ENCODE measurements at regions not wholly inside any gene's neighbourhood (a gene's known extent, or its start where the extent isn't known, plus 50 kb on each side); places are given as distances from the start of the nearest gene placed in this dataset.

- no peak for TF ChIP-seq CTCF (IDR thresholded peaks at IDR 0.05; ENCODE audit: insufficient read depth, low read depth, low read length, missing control alignments)
- H3K4me3 ChIP-seq (ENCODE audit: low read depth, low read length) = no peak overlapping the region
- no peak for DNase-seq (ENCODE audit: low read depth)
Measured at GRCh38 chr3:35336601-35337000, 302.7 kb upstream of the ARPP21 start.

- no peak for DNase-seq (ENCODE audit: low read depth)
- H3K4me3 ChIP-seq (ENCODE audit: low read depth, low read length) = no peak overlapping the region
- TF ChIP-seq CTCF (IDR thresholded peaks at IDR 0.05; ENCODE audit: insufficient read depth, low read depth, low read length, missing control alignments) = no peak
Measured at GRCh38 chr3:35338186-35338585, 301.1 kb upstream of the ARPP21 start.

- TF ChIP-seq CTCF (IDR thresholded peaks at IDR 0.05; ENCODE audit: insufficient read depth, low read depth, low read length, missing control alignments) = no peak
- H3K4me3 ChIP-seq (ENCODE audit: low read depth, low read length) = no peak overlapping the region
- no peak for DNase-seq (ENCODE audit: low read depth)
Measured at GRCh38 chr3:35380196-35380595, 259.1 kb upstream of the ARPP21 start.

- TF ChIP-seq CTCF (IDR thresholded peaks at IDR 0.05; ENCODE audit: insufficient read depth, low read depth, low read length, missing control alignments) = no peak
- no peak for DNase-seq (ENCODE audit: low read depth)
- no peak overlapping the region for H3K4me3 ChIP-seq (ENCODE audit: low read depth, low read length)
Measured at GRCh38 chr3:35383216-35383615, 256.1 kb upstream of the ARPP21 start.

GRCh38 chr3:35383719-35384555 lies 255.4 kb upstream of the ARPP21 start:
- DNase-seq (ENCODE audit: low read depth) = no peak
- no peak for TF ChIP-seq CTCF (IDR thresholded peaks at IDR 0.05; ENCODE audit: insufficient read depth, low read depth, low read length, missing control alignments)
- H3K4me3 ChIP-seq (ENCODE audit: low read depth, low read length) = no peak overlapping the region

GRCh38 chr3:35385271-35385670 lies 254.1 kb upstream of the ARPP21 start:
- DNase-seq (ENCODE audit: low read depth) = no peak
- H3K4me3 ChIP-seq (ENCODE audit: low read depth, low read length) = no peak overlapping the region
- TF ChIP-seq CTCF (IDR thresholded peaks at IDR 0.05; ENCODE audit: insufficient read depth, low read depth, low read length, missing control alignments) = no peak

GRCh38 chr3:35389907-35390306 lies 249.4 kb upstream of the ARPP21 start:
- no peak for DNase-seq (ENCODE audit: low read depth)
- H3K4me3 ChIP-seq (ENCODE audit: low read depth, low read length) = no peak overlapping the region
- TF ChIP-seq CTCF (IDR thresholded peaks at IDR 0.05; ENCODE audit: insufficient read depth, low read depth, low read length, missing control alignments) = no peak
